HG02763 (cell line): ENCODE measurements at regions not wholly inside any gene's neighbourhood (a gene's known extent, or its start where the extent isn't known, plus 50 kb on each side); places are given as distances from the start of the nearest gene placed in this dataset.

ENCODE experiments used
- ATAC-seq: cut with Tn5 transposase; IDR thresholded peaks from one replicate; pipeline ENCODE4 v1.9.1; 2021; ENCODE audit warnings: mild to moderate bottlenecking, moderate library complexity; ENCODE audit not compliant: unreplicated experiment

- ATAC-seq = no peak
Observed at GRCh38 chr10:33569702-33570101, 235.2 kb upstream of the NRP1 start.

- no peak for ATAC-seq
Observed at GRCh38 chr10:33566426-33566825, 232.0 kb upstream of the NRP1 start.

GRCh38 chr10:33566001-33566400, 231.5 kb upstream of the NRP1 start:
- no peak for ATAC-seq

DNA sequence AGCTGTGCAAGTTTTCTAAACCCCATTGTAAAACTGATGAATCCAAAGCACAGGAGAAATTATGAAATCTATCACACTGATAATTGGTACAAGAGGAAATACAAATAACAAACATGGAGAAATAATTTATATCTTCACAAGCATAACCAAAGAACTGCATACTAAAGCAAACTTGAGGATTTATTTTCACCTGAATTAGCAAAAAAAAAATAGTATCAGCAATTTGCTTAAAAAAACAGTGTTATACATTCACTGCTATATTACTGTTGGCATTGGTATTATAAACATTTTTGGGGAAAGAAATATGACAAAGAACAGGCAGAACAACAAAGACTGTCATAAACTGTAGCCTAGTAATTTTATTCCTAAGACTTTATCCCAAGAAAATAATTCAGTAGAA, 230.8 kb upstream of the NRP1 start:
- no peak for ATAC-seq

- ATAC-seq = no peak
Observed at GRCh38 chr10:33559105-33559504, 224.6 kb upstream of the NRP1 start.

GRCh38 chr10:33557313-33557712, 222.8 kb upstream of the NRP1 start:
- no peak for ATAC-seq

DNA sequence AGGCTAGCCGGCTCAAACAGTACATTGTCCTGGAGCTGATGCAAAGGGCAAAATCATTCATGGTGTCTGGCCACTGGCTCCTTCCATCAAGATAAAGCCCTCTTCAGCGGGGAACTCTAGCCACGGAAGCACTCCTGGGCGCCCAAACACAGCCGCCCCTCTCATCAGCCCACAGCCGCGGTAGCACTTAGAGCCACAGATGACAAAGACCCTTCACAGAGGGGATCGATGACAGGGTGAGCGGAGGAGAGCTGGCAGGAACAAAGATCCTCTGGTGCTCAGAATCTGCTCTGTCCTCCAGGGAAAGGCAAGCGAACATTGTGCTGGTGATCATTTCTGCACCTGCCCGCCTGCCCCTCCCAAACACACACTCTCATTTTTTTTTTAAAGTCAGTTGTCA, 222.2 kb upstream of the NRP1 start:
- no peak for ATAC-seq

GRCh38 chr10:33556103-33556502, 221.6 kb upstream of the NRP1 start:
- no peak for ATAC-seq

DNA sequence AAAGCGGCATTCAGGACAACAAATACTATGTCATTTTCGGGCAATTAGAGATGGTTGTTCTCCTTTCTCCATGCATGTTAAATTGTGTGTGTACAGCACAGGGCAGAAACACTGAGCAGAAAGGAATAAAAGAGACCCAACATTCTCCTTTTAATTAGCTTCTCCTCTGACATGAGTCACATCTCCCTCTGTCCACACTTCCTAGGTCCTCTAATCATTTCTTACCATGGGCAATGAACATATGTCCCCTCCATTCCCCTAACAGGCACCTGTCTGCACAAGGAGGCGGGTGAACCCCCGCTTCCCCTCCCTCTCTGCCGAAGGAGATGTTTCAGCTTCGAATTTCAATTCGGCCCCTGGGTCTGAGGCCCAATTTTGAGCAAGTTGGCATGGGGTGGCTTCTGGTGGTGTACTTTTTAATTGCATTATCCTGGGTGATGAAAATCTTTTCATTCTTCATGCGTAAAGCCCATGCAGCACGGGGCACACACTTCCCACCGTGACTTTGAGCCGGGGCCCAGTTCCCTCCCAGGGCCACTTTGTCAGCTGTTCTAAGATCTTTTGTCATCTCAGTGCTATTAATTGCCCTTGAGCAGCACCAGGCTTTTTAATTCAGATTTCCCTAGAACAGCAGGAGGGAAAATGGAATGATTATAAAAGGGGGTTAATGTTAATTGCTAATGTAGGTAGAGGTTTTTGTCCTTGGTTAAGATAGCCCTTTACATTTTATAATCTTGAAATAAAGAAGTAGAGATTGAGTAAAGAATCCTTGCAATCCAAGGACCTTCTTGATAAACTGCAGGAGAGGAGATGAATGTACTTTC, 219.5 kb upstream of the NRP1 start:
- no peak for ATAC-seq

GRCh38 chr10:33552290-33552689, 217.8 kb upstream of the NRP1 start:
- no peak for ATAC-seq

GRCh38 chr10:33550811-33551210, 216.3 kb upstream of the NRP1 start:
- ATAC-seq = no peak

DNA sequence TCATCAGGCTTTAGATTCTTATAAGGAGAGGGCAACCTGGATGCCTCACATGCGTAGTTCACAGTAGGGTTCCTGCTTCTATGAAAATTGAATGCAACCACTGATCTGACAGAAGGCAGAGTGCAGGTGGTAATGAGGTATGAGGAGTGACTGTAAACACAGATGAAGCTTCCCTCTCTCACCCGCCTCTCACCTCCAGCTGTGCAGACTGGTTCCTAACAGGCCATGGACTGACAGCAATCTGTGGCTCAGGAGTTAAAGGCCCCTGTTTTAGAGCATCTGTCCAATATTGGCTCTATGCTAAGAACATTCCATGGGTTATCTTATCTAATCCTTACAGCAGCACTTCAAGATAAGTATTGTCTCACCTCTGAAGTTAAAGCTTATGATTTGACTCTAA, 213.5 kb upstream of the NRP1 start:
- ATAC-seq = no peak

GRCh38 chr10:33546031-33546430, 211.6 kb upstream of the NRP1 start:
- ATAC-seq = no peak

DNA sequence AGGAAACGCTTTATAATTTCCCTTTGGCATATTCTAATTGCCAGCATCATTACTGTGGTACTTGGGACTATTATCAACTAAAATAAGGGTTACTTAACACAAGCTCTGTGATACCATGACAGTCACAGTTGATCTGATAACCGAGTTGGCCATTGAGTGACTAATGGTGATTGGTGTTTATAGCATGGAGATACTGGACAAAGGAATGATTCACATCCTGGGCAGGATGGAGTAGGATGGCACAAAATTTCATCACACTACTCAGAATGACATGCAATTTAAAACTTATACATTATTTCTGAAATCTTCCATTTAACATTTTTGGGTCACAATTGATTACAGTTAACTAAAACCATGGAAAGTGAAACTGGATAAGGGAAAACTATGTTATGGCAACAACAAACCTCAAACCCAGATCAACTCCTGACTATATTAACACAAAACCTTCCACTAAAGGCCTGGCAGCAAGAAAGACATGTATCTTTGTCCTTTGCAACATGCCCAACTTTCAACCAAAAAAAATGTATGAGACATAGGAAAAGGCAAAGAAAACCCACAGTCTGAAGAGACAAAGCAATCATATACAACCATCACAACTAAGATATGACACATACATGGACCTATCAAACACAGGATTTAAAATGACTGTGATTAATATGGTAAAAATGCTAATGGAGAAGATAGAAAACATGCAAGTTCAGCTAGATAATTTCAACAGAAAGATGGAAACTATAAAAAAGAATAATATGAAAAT, 208.5 kb upstream of the NRP1 start:
- ATAC-seq = no peak

- ATAC-seq = no peak
Observed at GRCh38 chr10:33539116-33539515, 204.6 kb upstream of the NRP1 start.

DNA sequence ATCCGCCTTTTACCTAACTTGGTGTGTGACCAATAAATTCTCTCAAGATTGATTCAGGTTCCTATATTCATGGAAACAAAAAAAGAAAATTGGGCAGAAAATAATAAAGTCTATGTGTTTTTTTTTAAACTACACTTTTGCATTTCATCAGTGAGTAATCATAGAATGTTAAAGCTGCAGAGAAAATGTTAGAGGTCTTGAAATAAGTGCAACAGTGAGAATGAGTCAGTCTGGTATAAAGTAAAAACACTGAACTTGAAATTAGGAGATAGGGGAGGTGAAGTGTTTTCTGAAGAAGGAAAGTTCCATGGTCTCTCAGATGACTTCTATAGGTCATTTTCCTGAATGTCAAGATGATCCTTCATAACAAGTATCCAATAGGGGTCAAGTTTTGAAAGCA, 202.6 kb upstream of the NRP1 start:
- no peak for ATAC-seq

DNA sequence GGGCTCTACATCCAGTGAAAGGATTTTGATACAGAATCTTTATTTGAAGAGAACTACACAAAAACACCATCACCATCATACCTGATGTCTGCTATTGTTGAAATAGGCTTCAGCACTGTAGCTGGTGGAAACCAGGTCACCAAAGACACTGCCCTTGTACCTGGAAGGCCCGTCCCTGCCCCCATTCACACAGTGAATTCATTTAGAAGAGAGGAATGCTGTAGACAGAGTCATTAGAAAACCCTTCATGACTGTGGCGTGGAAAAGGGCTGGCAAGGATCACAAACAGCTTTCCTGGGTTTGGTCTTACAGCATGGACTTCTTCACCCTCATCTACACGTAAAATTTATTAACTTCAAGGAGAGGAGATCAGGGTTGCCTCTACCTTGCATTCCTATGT, 202.0 kb upstream of the NRP1 start:
- no peak for ATAC-seq

DNA sequence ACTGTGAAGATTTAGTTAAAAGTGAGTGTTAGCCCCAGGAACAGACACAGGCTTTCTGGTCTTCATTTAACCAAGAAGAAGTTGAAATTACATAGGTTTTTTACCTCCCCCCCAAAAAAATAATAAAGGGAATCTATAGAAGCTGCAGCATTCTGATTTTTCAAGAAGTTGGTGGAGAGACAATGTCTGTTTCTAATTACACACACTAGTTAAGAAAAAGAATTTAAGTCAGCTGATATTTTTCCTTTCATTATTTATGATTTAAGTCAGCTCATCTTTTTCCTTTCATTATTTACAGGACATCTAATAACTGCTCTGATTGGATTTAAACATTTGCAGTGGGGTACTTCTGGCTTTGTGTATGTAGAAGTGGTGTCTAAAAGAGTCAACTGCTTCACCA, 201.4 kb upstream of the NRP1 start:
- ATAC-seq = no peak

DNA sequence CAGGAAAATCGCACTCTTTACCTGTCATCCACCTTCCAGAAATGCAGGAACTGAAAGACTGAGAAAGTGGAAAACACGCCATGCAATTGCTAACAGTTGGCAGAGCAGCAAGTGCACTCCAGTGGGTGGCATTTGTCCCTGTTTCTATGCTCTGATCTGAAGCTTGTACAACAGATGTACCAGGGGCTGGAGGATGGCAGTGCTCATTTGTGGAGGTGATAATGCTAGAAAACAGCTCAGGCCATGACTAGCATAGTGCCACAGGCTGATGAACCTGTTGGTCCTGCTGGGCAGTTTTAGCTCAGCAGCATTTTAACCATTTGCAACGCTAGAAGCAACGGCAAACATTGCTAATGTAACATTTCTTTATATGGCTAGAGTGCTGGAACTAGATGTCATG, 199.9 kb upstream of the NRP1 start:
- ATAC-seq = no peak

GRCh38 chr10:33533612-33534011, 199.1 kb upstream of the NRP1 start:
- ATAC-seq = no peak

DNA sequence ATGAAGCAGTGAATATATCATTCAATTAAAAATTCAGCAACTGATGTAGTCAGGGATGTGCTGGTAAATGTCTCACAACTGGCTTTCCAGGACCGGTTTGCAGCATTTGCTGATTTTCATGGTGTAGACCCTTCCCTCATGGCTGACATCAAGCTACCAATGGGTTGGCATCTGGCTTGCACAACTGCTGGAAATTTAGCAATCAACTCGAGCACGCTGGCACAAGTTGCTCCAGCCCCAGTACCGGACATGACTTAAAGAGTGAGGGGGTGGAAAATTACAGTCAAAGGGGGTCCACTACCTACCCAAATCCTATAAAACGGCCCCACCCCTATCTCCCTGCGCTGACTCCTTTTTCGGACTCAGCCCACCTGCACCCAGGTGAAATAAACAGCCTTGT, 198.4 kb upstream of the NRP1 start:
- ATAC-seq = no peak

DNA sequence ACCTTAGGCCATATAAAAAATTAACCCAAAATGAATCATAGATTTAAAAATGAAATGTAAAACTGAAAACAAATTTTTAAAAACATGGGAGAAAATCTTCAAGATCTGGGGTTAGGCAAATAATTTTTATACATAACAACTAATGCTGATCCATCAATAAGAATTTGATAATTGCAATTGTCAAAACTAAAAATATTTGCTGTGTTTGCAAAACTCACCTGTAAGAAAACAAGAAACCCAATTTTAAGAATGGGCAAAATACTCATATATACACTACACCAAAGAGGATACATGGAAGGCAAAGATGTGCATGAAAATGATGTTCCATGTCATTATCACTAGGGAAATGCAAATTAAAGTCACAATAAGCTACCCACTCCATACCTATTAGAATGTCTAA, 194.8 kb upstream of the NRP1 start:
- ATAC-seq = no peak
